GM23338 (cell line): ENCODE measurements at regions not wholly inside any gene's neighbourhood (a gene's known extent, or its start where the extent isn't known, plus 50 kb on each side); places are given as distances from the start of the nearest gene placed in this dataset.

Source experiments
- CREB1 ChIP-seq: fragments of 250-450 bp; sonication (Bioruptor Pico); IDR thresholded peaks from 2 replicates; pipeline ENCODE4 v1.5.0; 2020; ENCODE audit warnings: low read depth, mild to moderate bottlenecking, moderate library complexity
- CTCF ChIP-seq, 2 experiments: fragments of 200-600 bp in 1 of 2; sonication (generic) in 1 of 2; conservative IDR thresholded peaks; 2 replicates each; pipeline versions ENCODE4 v1.5.1 to v1.6.1; 2016 to 2017; ENCODE audit warnings: antibody characterized with exemption in 2 of 2, low read depth in 2 of 2, mild to moderate bottlenecking in 2 of 2, moderate library complexity in 1 of 2
- EZH2 ChIP-seq: fragments of 200-600 bp; sonication (generic); IDR thresholded peaks from one replicate; pipeline ENCODE4 v1.8.0; 2017; ENCODE audit warnings: antibody characterized with exemption, mild to moderate bottlenecking, low read depth; ENCODE audit not compliant: unreplicated experiment
- REST ChIP-seq: IDR thresholded peaks from one replicate; pipeline ENCODE4 v1.6.1; 2018; ENCODE audit warnings: antibody characterized with exemption; ENCODE audit not compliant: unreplicated experiment
- ZNF114 ChIP-seq: fragments of 250-450 bp; sonication (Bioruptor Pico); IDR thresholded peaks from 2 replicates; pipeline ENCODE4 v1.5.0; 2020; ENCODE audit warnings: mild to moderate bottlenecking, moderate library complexity

GRCh38 chr16:80114699-80115098 is 426.1 kb upstream of the DYNLRB2 start:
- no peak for TF ChIP-seq EZH2
- no peak for TF ChIP-seq CTCF (conservative IDR thresholded peaks at IDR 0.05; ENCODE audit: low read depth in 2 of 2)
- no peak for TF ChIP-seq ZNF114 (CRISPR knock-in tag)
- TF ChIP-seq REST = no peak
- TF ChIP-seq CREB1 = no peak
